SK-N-SH treated with all-trans-retinoic acid at 6 μM for 48 hours (cell line): ENCODE measurements at regions not wholly inside any gene's neighbourhood (a gene's known extent, or its start where the extent isn't known, plus 50 kb on each side); places are given as distances from the start of the nearest gene placed in this dataset.

Experiments used
- BACH2 ChIP-seq: fragments of 250-450 bp; sonication (Bioruptor Pico); IDR thresholded peaks from 2 replicates; pipeline ENCODE4 v1.9.0; 2021; ENCODE audit warnings: mild to moderate bottlenecking, borderline replicate concordance
- ZFP3 ChIP-seq: fragments of 250-450 bp; sonication (Bioruptor Pico); IDR thresholded peaks from 2 replicates; pipeline ENCODE4 v1.5.0; 2020; ENCODE audit warnings: mild to moderate bottlenecking, moderate library complexity
- TF ChIP-seq, protein P1 (sequence below): fragments of 250-450 bp; sonication (Bioruptor Pico); IDR thresholded peaks from 2 replicates; pipeline ENCODE4 v1.5.1; 2020; ENCODE audit warnings: low read depth, mild to moderate bottlenecking, moderate library complexity
- TF ChIP-seq, protein P2 (sequence below): fragments of 250-450 bp; sonication (Bioruptor Pico); IDR thresholded peaks from 2 replicates; pipeline ENCODE4 v1.8.0; 2020; ENCODE audit warnings: mild to moderate bottlenecking, moderate library complexity, borderline replicate concordance

DNA sequence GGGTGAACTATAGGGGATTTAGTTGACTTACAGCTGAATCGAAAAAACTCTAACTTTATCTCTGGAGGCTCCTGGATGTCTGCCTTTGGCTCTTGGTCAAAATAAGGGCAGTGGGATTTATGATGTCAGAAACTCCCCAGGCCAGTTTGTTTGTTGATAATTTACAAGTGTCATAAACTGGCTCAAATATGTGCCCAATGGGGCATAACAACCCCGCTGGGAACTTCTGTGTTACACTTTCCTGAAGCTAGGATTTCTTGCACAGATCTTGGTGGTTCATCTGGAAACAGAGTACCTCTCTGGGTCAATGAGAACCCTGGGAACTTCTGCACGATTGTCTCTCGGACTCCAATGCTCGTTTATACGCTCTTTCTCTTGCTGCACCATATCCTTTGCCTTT is 58.7 kb upstream of the MUCL1 start:
- TF ChIP-seq BACH2 (CRISPR knock-in tag) (no peak), ZFP3 (CRISPR knock-in tag) (no peak)
- TF ChIP-seq, protein P1, sequence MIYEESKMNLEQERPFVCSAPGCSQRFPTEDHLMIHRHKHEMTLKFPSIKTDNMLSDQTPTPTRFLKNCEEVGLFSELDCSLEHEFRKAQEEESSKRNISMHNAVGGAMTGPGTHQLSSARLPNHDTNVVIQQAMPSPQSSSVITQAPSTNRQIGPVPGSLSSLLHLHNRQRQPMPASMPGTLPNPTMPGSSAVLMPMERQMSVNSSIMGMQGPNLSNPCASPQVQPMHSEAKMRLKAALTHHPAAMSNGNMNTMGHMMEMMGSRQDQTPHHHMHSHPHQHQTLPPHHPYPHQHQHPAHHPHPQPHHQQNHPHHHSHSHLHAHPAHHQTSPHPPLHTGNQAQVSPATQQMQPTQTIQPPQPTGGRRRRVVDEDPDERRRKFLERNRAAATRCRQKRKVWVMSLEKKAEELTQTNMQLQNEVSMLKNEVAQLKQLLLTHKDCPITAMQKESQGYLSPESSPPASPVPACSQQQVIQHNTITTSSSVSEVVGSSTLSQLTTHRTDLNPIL (CRISPR knock-in tag), result no peak
- TF ChIP-seq, protein P2, sequence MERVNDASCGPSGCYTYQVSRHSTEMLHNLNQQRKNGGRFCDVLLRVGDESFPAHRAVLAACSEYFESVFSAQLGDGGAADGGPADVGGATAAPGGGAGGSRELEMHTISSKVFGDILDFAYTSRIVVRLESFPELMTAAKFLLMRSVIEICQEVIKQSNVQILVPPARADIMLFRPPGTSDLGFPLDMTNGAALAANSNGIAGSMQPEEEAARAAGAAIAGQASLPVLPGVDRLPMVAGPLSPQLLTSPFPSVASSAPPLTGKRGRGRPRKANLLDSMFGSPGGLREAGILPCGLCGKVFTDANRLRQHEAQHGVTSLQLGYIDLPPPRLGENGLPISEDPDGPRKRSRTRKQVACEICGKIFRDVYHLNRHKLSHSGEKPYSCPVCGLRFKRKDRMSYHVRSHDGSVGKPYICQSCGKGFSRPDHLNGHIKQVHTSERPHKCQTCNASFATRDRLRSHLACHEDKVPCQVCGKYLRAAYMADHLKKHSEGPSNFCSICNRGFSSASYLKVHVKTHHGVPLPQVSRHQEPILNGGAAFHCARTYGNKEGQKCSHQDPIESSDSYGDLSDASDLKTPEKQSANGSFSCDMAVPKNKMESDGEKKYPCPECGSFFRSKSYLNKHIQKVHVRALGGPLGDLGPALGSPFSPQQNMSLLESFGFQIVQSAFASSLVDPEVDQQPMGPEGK, result no peak
